Stimulated activated CD8-positive, alpha-beta memory T cell treated with anti-CD3 and anti-CD28 coated beads, Interleukin-4, amount 100 ng/mL, for 24 hours (primary cell): ENCODE measurements at regions not wholly inside any gene's neighbourhood (a gene's known extent, or its start where the extent isn't known, plus 50 kb on each side); places are given as distances from the start of the nearest gene placed in this dataset.
"Not testable (repeated sequence)": the region's sequence is repeated elsewhere in the genome, so short reads cannot be mapped to it uniquely, and the experiment has no call there.

ENCODE experiments used
- DNase-seq: peaks from one replicate; pipeline ENCODE4 v3.0.0-alpha.2; 2020; ENCODE audit warnings: low read depth

DNA sequence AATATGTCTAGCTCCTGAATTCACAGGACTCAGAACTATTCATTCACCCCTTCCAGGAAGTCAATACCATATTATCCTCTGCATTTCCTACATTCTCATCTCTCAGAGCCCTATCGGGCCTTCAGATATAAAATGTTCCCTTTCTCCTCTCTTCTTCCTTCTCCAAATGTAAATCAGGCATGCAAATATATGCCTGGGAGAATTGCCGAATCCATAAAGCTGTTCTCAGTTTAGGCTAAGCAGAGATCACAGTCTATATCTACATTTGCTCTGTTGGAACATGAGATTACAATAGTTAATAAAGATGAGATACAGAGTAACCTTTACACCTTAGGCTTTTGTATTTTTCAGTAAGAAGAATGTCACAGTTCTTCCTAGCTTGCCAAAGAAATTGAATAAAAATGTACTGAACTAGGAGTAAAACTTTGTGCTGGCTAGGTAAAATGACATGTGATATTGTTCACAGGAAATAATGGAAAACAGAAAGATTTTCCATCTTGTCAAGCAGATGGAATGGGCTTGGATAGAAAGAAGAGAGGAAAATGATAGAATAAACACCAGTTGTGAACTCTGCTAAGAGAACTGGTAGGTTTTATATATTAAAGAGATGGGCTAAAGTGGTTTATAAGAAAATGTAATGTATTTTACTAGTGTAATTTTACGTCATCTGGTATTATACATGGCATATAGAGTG is 161.5 kb downstream of the NRIP1 start:
- DNase-seq: no peak

DNA sequence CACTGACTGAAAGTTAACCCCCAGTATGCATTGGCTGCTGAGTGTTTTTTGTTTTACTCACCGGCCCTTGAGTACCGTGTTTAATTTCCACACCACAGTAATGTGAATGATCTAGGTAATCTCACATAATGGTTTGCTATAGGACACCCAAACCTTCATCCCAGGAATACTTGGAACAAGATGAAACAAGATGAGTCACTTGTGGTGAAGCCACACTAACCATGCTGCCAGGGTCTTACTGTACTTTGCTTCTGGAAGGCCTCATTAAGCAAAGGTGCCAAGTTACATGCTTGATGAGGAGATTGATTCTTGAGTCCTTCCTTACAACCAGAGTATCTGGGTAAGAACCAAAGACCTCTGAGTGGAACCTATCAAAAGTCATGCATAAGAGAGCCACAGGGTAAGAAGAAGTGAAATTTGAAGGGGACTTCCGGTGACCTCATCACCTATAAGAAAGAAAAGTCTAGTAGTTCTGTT is 163.3 kb downstream of the NRIP1 start:
- no peak for DNase-seq

DNA sequence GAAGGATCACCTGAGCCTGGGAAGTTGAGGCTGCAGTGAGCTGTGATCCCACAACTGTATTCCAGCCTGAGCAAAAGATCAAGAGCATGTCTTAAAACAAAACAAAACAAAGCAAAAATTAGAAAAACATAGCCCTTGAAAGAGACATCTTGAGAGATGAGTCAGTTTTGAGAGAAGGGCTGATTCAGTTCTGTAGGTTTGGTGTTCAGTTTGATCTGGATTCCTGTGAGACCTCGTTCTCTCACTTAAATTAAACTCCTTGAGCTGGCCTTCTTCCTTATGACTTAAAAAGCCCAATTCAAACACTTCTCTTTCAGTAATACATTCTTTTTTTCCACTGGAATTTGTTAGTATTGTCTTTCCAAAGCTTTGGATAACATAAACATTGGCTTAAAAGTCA is 164.2 kb downstream of the NRIP1 start:
- DNase-seq: no peak

DNA sequence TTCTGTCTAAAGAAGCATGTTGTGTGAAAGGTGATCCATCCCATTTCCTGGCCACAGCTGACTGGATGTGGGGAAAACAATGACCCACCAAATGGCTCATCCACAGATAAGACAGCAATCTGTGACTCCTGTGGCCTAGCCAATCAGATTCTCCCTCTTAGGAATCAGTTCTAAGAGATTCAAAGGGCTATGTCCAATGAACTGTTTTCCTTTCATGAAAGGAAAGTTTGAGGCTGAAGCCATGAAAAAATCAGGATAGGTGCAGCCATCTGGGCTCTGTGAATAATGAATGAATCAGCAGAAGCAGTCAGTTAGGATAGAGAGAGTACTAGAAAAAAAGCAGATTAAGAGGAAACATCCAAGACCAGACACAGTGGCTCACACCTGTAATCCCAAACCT is 164.7 kb downstream of the NRIP1 start:
- DNase-seq: no peak

DNA sequence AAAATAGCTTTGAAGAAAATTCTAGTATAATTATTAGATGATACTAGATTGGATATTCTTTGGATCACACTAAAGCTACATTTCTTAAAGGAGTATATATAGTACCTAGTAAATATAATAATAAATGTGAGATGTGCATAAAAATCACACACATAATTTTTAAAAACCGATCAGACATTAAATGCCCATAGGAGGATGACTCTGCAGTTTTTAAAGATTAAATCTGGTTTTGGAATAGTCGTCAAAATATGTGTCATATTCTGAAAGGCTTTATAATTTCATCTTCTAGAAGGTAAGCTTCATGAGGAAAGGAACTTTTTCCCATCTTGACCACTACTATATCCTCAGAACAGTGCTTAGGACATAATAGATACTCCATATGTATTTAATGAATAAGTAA is 169.0 kb downstream of the NRIP1 start:
- no peak for DNase-seq

DNA sequence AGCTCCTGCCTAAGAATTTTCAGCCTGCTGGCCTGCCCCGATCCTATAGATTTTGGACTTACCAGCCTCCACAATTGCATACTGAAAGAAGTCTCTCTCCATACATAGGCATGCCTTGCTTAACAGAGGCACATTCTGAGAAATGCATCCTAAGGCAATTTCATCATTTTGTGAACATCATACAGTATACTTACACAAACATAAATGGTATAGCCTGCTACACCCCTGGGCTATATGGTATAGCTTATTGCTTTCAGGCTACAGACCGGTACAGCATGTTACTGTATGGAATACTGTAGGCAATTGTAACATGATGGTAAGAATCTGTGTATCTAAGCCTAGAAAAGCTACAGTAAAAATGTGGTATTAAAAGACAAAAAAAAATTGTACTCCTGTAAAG is 174.7 kb downstream of the NRIP1 start:
- DNase-seq: no peak

DNA sequence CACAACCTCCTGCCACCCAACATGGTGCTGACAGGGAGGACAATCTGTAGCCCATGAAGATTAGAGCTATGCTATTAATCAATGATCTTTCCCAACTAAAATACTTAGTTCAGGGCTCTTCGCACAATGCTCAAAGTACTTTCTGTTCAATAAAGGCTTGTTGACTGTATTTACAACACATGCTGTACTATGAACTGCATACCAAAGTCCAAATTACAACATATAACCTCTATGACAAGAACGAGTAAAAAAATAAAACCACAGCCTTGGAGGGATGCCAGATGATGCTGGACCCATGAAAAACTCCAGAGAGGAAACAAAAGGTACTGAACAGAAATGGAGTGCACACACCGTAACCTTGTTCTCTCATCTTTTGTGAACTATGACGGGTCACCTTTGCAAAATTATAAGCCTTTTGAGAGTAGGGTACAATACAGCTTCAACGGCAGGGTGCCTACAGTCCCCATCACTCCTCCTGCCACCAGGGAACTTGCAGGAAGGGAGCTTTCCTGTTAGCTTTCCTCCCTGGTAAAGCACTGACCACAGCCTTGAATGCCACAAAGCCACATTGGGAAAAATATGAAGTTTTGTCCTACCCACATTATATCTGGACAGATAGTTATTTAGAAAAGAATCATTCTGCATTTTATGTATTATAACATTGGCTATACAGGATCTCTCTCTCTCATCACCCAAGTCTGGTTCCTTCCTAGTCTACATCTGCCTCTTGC is 175.6 kb downstream of the NRIP1 start:
- DNase-seq: no peak

DNA sequence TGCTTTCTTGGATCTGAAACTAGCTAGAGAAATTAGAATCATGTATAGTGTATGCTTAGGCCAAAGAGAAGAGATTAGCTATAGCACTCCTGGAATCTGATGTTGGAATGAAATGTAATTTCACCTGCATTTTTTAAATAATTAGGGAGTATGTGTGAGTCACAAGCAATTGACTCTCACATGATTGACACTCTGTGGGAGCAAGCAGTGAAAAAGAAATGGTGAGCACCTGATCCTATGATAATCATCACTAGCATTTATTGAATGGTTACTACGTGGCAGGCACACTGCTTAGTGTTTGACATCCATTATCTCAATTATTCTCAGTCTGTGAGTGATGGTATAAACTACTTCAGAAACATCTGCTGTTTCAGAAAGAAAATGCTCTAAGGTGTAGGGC is 176.6 kb downstream of the NRIP1 start:
- DNase-seq: no peak

DNA sequence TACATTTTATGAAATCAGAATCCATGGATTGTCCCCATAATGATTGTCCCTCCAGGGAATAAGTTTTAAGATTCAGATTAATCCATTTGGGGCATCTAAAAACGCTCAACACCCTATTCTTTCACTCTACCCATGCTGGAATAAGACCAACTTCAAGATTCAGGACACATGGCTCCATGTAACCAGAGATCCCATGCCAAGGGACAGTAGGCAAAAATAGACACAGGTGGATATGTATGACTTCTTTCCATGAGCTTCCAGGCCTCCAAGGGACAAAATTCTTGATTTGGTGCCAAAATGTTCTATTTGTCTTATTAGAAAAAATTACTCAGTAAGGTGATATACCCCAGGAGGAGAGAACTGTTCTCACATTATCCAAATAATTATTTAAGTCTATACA is 178.8 kb downstream of the NRIP1 start:
- DNase-seq: no peak

DNA sequence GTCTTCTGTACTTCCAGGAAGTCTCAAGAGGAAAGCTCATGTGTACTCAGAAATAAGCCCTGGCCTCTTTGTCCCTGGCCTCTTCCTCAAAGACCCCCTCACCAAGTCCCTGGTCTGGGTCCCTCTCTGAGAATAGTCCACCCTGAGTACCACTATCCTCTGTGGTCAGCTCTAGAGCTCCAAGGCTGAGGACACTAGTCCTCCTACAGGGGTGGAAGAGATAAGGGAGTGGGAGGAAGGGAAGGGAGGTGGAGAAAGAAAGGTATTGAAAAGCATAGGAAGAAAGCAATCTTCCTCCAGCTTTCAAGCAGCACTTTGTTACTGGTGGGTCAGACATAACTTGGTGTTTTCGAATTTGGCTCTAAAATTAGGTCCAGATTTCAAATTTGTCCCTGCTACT is 181.4 kb downstream of the NRIP1 start:
- DNase-seq: no peak

DNA sequence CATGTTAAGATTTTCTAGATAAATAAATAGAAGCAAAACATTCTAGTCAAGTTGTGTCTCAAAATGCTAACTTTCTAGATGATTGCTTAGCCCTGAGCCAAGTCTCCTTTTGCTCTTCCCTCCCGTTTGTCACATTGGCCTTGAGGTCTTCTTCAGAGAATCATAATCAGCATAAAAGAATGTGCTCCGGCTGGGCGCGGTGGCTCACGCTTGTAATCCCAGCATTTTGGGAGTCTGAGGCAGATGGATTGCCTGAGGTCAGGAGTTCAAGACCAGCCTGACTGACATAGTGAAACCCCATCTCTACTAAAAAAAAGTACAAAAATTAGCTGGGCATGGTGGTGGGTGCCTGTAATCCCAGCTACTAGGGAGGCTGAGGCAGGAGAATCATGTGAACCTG is 182.3 kb downstream of the NRIP1 start:
- DNase-seq: not testable (repeated sequence)

DNA sequence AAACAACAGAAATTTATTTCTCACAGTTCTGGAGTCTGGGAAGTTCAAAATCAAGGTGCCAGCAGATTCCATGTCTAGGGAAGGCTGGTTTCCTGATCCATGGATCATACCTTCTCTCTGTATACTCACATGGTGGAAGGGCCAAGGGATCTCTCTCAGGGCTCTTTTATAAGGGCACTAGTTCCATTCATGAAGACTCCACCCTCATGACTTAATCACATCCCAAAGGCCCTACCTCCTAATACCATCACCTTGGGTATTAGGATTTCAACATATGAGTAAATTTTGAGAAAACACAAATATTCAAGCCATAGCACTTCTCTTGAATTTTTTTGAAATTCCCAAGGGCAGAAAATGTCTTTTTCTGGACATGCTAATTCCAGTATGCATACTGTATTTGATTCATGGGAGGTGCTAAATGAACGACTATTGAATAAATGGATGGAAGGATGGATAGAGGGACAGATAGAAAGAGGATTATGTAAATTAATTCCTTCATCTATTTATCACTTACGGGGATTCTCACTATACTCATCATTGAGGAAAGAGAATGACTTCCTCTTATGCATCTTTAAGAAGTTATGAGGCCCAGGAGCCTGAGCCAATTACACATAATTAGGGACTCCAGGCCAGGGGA is 182.8 kb downstream of the NRIP1 start:
- DNase-seq: no peak

DNA sequence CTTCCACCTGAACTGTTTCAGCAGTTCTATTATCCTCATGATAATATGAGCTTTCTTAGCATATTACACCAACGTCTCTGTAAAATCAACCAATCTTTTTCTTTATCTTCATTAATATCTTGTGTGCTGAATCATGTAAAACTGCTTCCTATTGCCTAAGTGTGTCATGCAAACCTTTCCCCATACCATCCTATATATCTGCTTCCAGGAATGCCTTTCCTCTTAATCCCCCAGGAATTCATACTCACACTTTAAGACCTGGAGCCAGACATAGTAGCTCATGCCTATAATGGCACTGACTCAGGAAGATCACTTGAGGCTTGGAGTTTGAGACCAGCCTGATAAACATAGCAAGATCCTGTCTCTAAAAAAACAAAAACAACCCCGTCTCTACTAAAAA is 183.9 kb downstream of the NRIP1 start:
- DNase-seq: no peak

DNA sequence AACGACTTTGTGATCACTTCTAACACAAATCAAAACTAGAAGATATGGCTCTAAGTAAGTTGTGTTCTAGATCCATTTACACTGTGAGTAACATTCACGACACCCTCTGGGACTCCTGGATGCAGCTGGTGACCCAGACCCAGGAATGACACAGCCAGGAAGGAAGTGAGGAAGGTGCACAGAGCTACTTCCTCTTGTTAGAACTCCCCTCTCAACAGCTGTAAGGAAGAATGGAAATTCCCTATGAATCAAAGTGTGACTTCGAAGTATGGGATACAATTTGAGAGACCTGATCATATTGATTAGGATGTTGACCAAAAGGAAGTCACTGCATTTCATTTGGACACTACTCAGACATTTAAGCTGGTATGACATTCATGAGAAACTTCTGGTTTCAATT is 185.3 kb downstream of the NRIP1 start:
- no peak for DNase-seq

DNA sequence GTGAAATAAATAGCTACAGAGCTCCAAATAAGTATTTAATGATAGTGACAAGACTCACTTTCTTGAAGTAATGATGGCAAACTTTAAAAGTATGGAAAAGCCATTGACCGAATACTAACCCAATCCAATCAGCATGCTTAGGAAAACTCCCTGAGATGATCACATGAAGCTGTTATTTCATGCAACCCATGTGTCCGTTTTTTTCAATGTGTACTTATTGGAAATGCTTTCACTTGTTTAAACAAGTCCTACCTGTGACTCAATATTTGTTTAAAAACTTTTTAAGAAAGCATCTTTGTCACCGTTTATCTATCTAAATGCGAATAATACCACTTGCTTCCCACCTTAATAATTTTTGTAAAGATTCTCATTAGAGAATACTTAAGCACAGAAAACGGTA is 185.8 kb downstream of the NRIP1 start:
- no peak for DNase-seq

DNA sequence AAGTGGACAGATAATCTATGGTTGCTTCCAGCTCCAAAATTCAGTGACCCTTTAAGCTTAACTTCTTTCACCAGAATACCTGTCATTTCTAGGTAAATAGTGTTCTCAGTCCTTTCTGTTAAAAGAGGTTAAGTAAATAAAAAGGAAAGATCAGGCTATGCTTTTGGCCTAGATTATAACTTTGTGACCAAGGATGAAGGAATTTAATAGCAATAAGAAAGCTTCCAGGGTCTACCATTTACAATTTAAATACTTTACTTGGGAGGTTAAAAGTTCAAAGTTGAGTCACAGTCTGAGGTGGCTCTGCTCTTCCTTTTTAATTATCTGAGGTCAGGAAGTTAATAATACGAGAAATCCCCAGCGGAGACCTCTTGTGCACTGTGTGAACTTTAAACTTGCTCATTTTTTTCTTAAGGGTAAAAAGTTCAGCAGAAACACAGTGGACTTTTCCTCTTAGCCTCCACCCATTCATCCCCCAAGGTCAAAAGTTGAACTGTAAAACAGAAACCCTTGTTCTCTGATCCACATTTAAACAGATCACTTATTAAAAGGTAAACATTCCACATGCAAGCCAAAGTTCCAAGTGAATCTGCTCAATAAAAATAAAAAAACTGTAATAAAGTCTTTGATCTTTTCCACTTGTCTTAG is 187.1 kb downstream of the NRIP1 start:
- no peak for DNase-seq

DNA sequence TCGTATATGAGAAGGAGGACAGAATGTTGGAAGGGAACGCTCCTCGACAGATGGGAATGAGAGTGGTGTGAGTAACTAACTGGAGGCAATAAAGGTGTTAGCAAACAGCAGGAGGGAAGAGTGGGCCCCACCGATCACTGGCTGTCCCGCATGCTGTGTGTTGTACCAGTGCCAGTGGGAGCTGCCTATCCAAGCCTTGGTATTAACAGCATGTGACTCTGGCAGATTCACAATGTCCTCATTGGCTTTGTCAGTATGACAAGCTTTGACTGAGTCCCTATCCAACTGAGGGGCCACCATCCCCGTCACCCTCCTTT is 188.3 kb downstream of the NRIP1 start:
- no peak for DNase-seq

DNA sequence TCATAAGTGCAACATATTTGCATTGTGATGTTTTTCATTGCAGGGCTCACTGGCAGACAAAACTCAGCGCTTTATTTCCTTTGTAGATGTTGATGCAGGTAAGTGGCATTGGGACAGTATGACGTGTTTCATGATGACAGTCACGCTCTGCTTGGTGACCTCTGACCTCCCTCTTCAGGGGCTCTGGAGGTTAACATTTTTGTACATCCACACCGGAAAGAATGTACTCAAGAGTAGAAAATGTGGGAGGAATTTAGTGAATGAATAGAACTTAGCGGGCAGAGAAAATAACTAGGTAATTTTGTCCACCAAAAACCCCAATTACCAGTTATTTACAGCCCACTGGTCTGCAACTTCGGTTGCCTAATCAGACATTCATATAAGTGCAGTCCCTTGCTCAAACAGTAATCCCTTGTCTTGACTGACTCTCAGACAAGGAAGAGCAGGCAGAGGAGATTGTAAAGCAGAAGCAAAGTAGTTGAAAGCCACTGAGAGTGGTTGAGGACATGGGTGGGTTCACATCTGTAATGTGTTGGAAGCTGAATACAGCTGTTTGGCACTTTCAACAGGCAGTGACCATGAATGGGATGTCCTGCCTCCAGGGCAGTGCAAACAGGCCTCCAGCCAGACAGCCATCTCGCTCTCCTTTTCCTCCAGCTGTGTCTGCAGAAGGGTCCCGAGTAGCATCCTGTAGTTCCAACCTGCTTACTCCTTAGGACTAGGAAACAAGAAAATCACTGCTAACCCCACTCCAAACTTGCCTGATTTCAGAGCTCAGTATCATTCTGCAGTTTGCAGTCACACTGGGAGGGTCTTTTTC is 188.9 kb downstream of the NRIP1 start:
- DNase-seq: no peak

DNA sequence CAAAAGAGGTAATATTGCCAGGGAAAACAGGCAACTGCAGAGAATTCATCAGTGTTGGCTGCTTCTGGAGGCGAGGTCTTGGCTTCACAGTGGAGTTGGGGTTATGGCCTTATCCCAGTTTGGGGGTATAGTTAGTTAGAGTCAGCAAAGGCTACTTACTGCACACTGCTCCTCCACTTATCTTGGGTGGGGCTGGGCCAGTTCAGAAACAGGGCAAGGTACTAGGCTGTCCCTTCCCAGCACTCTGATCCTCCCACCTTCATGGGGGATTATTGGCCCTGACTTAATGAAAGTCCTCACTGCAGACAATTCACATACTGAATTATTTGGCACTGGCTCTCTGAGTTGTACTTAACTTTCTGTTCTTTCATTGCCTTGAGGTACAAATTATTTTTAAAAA is 189.6 kb downstream of the NRIP1 start:
- no peak for DNase-seq

DNA sequence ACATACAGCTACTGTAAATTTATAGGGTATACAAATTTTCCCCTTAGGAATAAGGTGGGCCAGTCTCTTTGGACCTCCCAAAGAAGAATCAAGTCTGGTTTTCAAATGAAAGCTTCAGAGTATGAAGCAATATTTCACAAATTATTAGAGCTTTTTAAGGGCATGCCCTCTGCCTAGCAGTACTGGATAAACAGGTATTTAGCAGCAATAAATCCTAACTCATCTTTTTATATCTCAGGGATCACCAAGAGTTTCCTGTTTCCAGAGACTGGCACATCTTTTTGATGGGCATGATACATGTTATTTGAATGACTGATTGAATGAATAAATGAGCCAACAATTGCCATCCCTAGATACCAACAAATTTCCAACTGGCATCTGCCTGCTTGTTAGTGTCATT is 190.4 kb downstream of the NRIP1 start:
- DNase-seq: no peak

DNA sequence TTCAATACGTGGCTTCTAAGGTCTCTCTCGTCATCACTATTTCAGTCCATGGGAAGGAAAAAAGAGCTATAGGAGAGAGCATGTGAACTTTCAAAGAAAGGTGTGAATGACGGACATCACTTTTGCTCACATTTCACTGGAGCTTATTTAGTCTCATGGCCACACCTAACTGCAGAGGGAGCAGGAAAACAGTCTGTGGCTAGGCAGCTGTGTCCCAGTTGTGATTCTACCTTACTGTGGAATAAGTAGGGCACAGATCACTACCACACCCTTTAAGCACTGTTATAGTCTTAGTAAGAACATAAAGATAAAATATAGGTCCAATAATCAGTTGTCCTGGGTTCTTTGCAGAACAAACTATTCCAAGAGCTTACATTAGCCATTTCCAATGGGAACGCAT is 192.9 kb downstream of the NRIP1 start:
- DNase-seq: no peak

DNA sequence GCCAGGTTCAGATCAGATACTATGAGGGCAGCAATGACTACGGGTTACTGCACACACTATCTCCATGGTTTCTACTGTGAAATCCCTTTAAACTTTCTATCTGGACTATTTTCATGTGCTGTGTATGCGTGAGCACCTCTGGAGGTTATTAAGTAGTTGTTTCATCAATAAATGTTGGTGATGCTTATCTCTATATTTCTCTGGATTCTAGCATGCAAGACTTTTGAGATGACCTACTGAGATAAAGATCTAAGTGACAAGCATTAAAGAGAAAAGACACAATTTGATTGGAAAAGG is 194.0 kb downstream of the NRIP1 start:
- DNase-seq: no peak
